H9 (cell line): ENCODE measurements at regions not wholly inside any gene's neighbourhood (a gene's known extent, or its start where the extent isn't known, plus 50 kb on each side); places are given as distances from the start of the nearest gene placed in this dataset.

Source experiments
- DNase-seq: peaks from one replicate; pipeline ENCODE4 v3.0.0-alpha.2; 2017
- H2AFZ ChIP-seq: one replicate; pipeline ENCODE4 v1.6.1; 2013; ENCODE audit warnings: mild to moderate bottlenecking, low read length, control low read depth, moderate library complexity
- H2AK5ac ChIP-seq: 2 replicates; pipeline ENCODE4 v1.6.1; 2013; ENCODE audit warnings: low read length, control low read depth, mixed read lengths; ENCODE audit not compliant: insufficient read length
- H2BK120ac ChIP-seq: one replicate; pipeline ENCODE4 v1.6.1; 2013; ENCODE audit warnings: low read depth, mild to moderate bottlenecking, low read length, control low read depth, inconsistent platforms; ENCODE audit not compliant: poor library complexity, severe bottlenecking
- H2BK12ac ChIP-seq: 2 replicates; pipeline ENCODE4 v1.6.1; 2013; ENCODE audit warnings: low read length, control low read depth, mixed read lengths, low read depth; ENCODE audit not compliant: insufficient read length
- H2BK15ac ChIP-seq: 2 replicates; pipeline ENCODE4 v1.6.1; 2013; ENCODE audit warnings: low read depth, low read length, control low read depth
- H2BK20ac ChIP-seq: one replicate; pipeline ENCODE4 v1.6.1; 2013; ENCODE audit warnings: low read depth, mild to moderate bottlenecking, low read length, control low read depth, inconsistent platforms; ENCODE audit not compliant: poor library complexity, severe bottlenecking
- H2BK5ac ChIP-seq: 2 replicates; pipeline ENCODE4 v1.6.1; 2013; ENCODE audit warnings: low read length, control low read depth, mixed read lengths; ENCODE audit not compliant: insufficient read length
- H3K14ac ChIP-seq: 2 replicates; pipeline ENCODE4 v1.6.1; 2013; ENCODE audit warnings: low read length, control low read depth; ENCODE audit not compliant: insufficient read depth
- H3K18ac ChIP-seq: 2 replicates; pipeline ENCODE4 v1.6.1; 2013; ENCODE audit warnings: low read depth, mild to moderate bottlenecking, mixed read lengths, low read length, control low read depth; ENCODE audit not compliant: insufficient read length
- H3K23ac ChIP-seq: 2 replicates; pipeline ENCODE4 v1.6.1; 2013; ENCODE audit warnings: low read length, control low read depth, mixed read lengths, low read depth; ENCODE audit not compliant: insufficient read length
- H3K23me2 ChIP-seq: 2 replicates; pipeline ENCODE4 v1.6.1; 2013; ENCODE audit warnings: low read depth, mild to moderate bottlenecking, mixed read lengths, low read length, control low read depth; ENCODE audit not compliant: insufficient read length, poor library complexity, severe bottlenecking
- H3K27ac ChIP-seq: 2 replicates; pipeline ENCODE4 v1.5.1; 2013; ENCODE audit warnings: low read length, control low read depth, mixed read lengths, low read depth; ENCODE audit not compliant: insufficient read length
- H3K27me3 ChIP-seq: 2 replicates; pipeline ENCODE4 v1.6.1; 2013; ENCODE audit warnings: low read length, control low read depth, inconsistent platforms; ENCODE audit not compliant: insufficient read depth
- H3K4ac ChIP-seq: 2 replicates; pipeline ENCODE4 v1.6.1; 2013; ENCODE audit warnings: low read depth, mild to moderate bottlenecking, control low read depth, inconsistent platforms, low read length, moderate library complexity
- H3K4me1 ChIP-seq: 2 replicates; pipeline ENCODE4 v1.6.1; 2013; ENCODE audit warnings: low read length, control low read depth, inconsistent platforms; ENCODE audit not compliant: insufficient read depth
- H3K4me2 ChIP-seq: 2 replicates; pipeline ENCODE4 v1.6.1; 2013; ENCODE audit warnings: low read length, control low read depth, mixed read lengths; ENCODE audit not compliant: insufficient read length, insufficient read depth
- H3K56ac ChIP-seq: 2 replicates; pipeline ENCODE4 v1.6.1; 2013; ENCODE audit warnings: low read depth, mild to moderate bottlenecking, mixed read lengths, low read length, control low read depth; ENCODE audit not compliant: insufficient read length
- H3K79me1 ChIP-seq: 2 replicates; pipeline ENCODE4 v1.6.1; 2013; ENCODE audit warnings: low read depth, mild to moderate bottlenecking, moderate library complexity, low read length, control low read depth, inconsistent platforms; ENCODE audit not compliant: insufficient read depth, poor library complexity, severe bottlenecking
- H3K79me2 ChIP-seq: 2 replicates; pipeline ENCODE4 v1.6.1; 2013; ENCODE audit warnings: low read length, control low read depth, inconsistent platforms; ENCODE audit not compliant: insufficient read depth
- H3K9ac ChIP-seq: 2 replicates; pipeline ENCODE4 v1.6.1; 2013; ENCODE audit warnings: low read length, control low read depth, mixed read lengths; ENCODE audit not compliant: insufficient read length; ENCODE audit errors: extremely low read depth
- H3K9me3 ChIP-seq: one replicate; pipeline ENCODE4 v1.6.1; 2013; ENCODE audit warnings: low read depth, low read length, inconsistent platforms; ENCODE audit not compliant: control insufficient read depth
- H3T11ph ChIP-seq: one replicate; pipeline ENCODE4 v1.6.1; 2013; ENCODE audit warnings: mild to moderate bottlenecking, low read length, control low read depth, inconsistent platforms
- H4K20me1 ChIP-seq: one replicate; pipeline ENCODE4 v1.6.1; 2013; ENCODE audit not compliant: control insufficient read depth, insufficient read length, insufficient read depth
- H4K5ac ChIP-seq: 2 replicates; pipeline ENCODE4 v1.6.1; 2013; ENCODE audit warnings: low read depth, mild to moderate bottlenecking, mixed read lengths, low read length, control low read depth; ENCODE audit not compliant: insufficient read length
- H4K8ac ChIP-seq: replicated peaks from 2 replicates; pipeline ENCODE4 v1.6.1; 2013; ENCODE audit warnings: low read length, control low read depth, mixed read lengths, low read depth; ENCODE audit not compliant: insufficient read length
- H4K91ac ChIP-seq: 2 replicates; pipeline ENCODE4 v1.6.1; 2013; ENCODE audit warnings: low read depth, mild to moderate bottlenecking, moderate library complexity, mixed read lengths, low read length, control low read depth; ENCODE audit not compliant: insufficient read length
- H3K27ac Mint-ChIP-seq, 3 experiments: 2 replicates in 2 of 3; 3 replicates in 1 of 3; pipeline ENCODE4 v1.8.0; 2020 to 2021; ENCODE audit warnings: mixed read lengths in 3 of 3, mild to moderate bottlenecking in 1 of 3, moderate library complexity in 1 of 3
- H3K27me3 Mint-ChIP-seq: 2 replicates; pipeline ENCODE4 v1.8.0; 2021; ENCODE audit warnings: low read depth, mild to moderate bottlenecking, moderate library complexity, mixed read lengths
- H3K36me3 Mint-ChIP-seq, 3 experiments: 2 replicates in 2 of 3; 3 replicates in 1 of 3; pipeline ENCODE4 v1.8.0; 2020 to 2021; ENCODE audit warnings: low read depth in 3 of 3, mixed read lengths in 3 of 3; ENCODE audit not compliant: insufficient read depth in 1 of 3
- H3K4me1 Mint-ChIP-seq, 2 experiments: 2 replicates each; pipeline ENCODE4 v1.8.0; 2020; ENCODE audit warnings: mixed read lengths in 2 of 2
- H3K4me3 Mint-ChIP-seq, 2 experiments: 2 replicates in 1 of 2; 3 replicates in 1 of 2; pipeline ENCODE4 v1.8.0; 2020 to 2021; ENCODE audit warnings: mild to moderate bottlenecking in 2 of 2, mixed read lengths in 2 of 2, moderate library complexity in 1 of 2
- H3K9me3 Mint-ChIP-seq, 2 experiments: 2 replicates in 1 of 2; 3 replicates in 1 of 2; pipeline ENCODE4 v1.8.0; 2020; ENCODE audit warnings: mild to moderate bottlenecking in 2 of 2, mixed read lengths in 2 of 2, moderate library complexity in 1 of 2
- CTCF ChIP-seq: fragments of 200-600 bp; sonication (generic); conservative IDR thresholded peaks from 3 replicates; pipeline ENCODE4 v1.8.0; 2021; ENCODE audit warnings: antibody characterized with exemption, mild to moderate bottlenecking
- WGBS: extraction: QIAGEN DNeasy Blood & Tissue Kit; methylation state at CpG from one replicate; pipeline ENCODE4 v1.1.7; 2013; ENCODE audit warnings: missing lambda C conversion rate, low lambda C conversion rate, mixed read lengths; ENCODE audit not compliant: insufficient read length; ENCODE audit errors: extremely low coverage; 5-methylcytosine and 5-hydroxymethylcytosine counted together

- Histone ChIP-seq H2BK5ac (no peak overlapping the region), H3K27me3 (no peaks in the 10 kb centered on the region), H3T11ph (no peak overlapping the region), H4K91ac (no peak overlapping the region), H3K23me2 (no peaks in the 10 kb centered on the region), H4K20me1 (no peaks in the 10 kb centered on the region), H2BK12ac (no peak overlapping the region), H3K79me1 (no peaks in the 10 kb centered on the region), H3K4me1 (no peaks in the 10 kb centered on the region), H2AFZ (no peak overlapping the region), H3K56ac (no peak overlapping the region), H3K27ac (no peak overlapping the region), H3K18ac (no peak overlapping the region), H3K4ac (no peak overlapping the region), H3K9ac (no peak overlapping the region), H3K14ac (no peak overlapping the region), H2BK15ac (no peak overlapping the region), H3K9me3 (no peaks in the 10 kb centered on the region), H2BK20ac (no peak overlapping the region), H2AK5ac (no peak overlapping the region), H2BK120ac (no peak overlapping the region), H4K5ac (no peak overlapping the region), H4K8ac (no peak overlapping the region), H3K23ac (no peak overlapping the region), H3K4me2 (no peak overlapping the region), H3K79me2 (no peaks in the 10 kb centered on the region)
- Mint-ChIP-seq H3K4me1 (no peaks in the 10 kb centered on the region), H3K9me3 (peaks cover 9 to 25% of the 10 kb centered on the region in 2 experiments; a peak in 4 of 5 replicates), H3K27me3 (peaks cover 7% of the 10 kb centered on the region; the same call in 1 of the 2 replicates), H3K36me3 (no peaks in the 10 kb centered on the region), H3K4me3 (no peak overlapping the region), H3K27ac (peak overlapping the region in 1 of 3 experiments; percentile 55; a peak in 1 of 7 replicates)
- no CpG with 5 or more reads among the region's 8 CpGs for WGBS
- no peak for DNase-seq
- TF ChIP-seq CTCF = no peak
These were observed 237.1 kb upstream of the SHH start for GRCh38 chr7:156049366-156049765.
